Fibroblast of skin of left biceps (primary cell): ENCODE measurements at regions not wholly inside any gene's neighbourhood (a gene's known extent, or its start where the extent isn't known, plus 50 kb on each side); places are given as distances from the start of the nearest gene placed in this dataset.

Experiments
- DNase-seq, 2 experiments: peaks; one replicate each; pipeline ENCODE4 v3.0.0-alpha.2; 2013; ENCODE audit warnings: low read depth in 2 of 2

GRCh38 chr5:158301186-158301585 is 442.2 kb upstream of the CLINT1 start:
- no peak for DNase-seq

GRCh38 chr5:158300256-158300655 is 441.3 kb upstream of the CLINT1 start:
- no peak for DNase-seq

- no peak for DNase-seq
Measured at GRCh38 chr5:158297002-158297527, 438.1 kb upstream of the CLINT1 start.

GRCh38 chr5:158294701-158295100 is 435.8 kb upstream of the CLINT1 start:
- no peak for DNase-seq

DNA sequence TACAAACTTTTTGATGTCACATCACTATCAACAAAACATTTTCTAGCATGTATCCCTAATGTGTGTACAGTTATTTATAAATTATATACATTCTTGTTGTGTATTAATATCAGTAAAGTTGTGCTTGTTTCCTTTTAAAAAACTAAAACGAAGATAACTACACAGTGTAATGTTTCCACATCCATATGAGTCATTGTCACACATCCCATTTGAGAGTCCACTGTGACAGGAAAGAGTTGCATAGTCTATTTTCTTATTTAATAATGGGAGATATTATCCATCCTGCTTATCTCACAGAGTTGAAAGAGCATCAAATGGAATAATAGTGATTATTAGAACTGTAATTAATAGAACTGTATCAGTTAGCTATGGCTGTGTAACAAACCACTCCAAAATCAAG is 434.0 kb upstream of the CLINT1 start:
- DNase-seq, result no peak

DNA sequence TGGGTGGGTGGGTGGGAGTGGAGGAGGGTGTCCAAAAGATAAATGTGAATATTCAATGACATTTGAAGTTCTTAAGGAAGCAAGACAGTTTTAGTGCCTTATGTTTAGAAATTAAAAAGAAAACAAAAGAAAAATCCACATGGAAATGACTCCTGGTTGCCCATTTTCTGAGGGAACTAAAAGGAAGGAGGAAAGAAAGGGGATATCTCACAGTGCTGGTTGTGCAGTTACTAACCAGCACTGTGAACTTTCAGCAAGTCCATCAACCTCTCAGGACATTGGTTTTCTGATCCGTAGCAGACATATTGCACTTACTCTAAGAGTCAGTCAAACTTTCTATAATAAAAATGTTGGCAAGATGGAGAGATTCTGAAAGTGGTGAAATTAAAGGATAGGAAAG is 431.0 kb upstream of the CLINT1 start:
- no peak for DNase-seq

- DNase-seq, result no peak
Measured at GRCh38 chr5:158288272-158288657, 429.3 kb upstream of the CLINT1 start.

DNA sequence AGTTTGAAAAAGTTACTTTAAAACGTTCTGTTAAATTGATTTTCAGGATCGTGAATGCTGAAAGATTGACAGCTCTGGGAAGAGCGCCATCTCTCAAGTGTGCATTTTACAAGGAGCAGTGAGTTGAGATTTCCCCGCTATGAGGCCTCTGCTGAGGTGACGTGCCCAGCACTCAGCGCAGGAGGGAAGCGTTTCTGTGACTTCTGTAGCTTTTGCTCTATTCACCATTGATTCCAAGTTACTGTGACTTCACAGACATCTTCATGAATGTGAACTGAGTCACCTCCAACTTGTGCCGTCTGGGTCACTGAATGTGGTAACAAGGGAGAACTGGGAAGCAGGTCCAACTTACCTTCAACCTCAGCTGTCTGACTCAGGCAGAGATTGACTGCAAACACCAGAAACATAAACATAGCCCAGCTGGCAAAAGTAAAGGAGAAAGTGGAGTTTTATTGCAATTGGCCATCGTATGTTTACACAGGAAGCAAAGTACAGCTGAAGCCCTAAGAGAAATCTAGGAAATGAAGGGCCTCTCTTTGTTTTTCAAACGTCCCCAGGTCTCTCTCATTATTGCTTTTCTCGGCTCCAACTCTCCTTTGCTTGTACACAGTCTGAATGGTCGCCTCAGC is 428.8 kb upstream of the CLINT1 start:
- DNase-seq, result no peak

- DNase-seq, result no peak
Measured at GRCh38 chr5:158286827-158287226, 427.9 kb upstream of the CLINT1 start.

DNA sequence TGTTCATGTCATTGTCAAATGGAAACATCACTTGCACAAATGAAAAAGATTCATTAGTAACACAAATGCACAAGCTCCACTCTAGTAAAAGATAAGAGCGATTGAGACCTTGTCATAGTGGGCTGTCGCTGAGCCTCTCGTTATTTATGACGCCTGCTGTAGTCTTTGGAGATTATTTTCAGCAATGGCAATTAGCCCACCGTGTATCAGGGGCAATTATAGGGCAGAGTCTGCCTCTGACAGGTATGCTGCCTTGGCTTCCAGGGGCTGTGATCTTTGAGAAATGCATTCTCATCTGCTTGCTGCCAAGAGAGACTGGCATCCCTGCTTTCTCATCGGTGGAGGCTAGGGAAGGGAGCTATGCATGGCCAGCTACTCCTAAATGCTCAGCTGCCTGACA is 426.8 kb upstream of the CLINT1 start:
- no peak for DNase-seq

GRCh38 chr5:158284242-158284641 is 425.3 kb upstream of the CLINT1 start:
- no peak for DNase-seq

DNA sequence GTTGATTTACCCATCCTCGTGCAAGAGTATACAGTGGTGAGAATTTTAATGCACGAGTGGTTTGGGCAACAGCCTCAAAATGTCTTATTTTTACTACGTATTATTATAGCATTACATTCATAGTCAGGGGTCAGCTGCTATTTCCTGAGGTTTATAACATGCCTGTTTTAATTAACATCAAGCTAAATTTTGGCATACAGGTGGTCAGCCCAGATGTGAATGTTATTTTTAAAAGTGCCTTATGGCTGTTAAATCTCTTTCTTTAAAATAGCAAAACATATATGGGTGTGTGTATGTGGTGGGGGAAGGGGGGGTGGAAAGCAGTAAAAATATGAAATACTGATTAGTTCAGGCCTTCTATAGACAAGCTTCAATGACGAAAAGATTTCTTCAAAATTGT is 424.5 kb upstream of the CLINT1 start:
- DNase-seq, result no peak

DNA sequence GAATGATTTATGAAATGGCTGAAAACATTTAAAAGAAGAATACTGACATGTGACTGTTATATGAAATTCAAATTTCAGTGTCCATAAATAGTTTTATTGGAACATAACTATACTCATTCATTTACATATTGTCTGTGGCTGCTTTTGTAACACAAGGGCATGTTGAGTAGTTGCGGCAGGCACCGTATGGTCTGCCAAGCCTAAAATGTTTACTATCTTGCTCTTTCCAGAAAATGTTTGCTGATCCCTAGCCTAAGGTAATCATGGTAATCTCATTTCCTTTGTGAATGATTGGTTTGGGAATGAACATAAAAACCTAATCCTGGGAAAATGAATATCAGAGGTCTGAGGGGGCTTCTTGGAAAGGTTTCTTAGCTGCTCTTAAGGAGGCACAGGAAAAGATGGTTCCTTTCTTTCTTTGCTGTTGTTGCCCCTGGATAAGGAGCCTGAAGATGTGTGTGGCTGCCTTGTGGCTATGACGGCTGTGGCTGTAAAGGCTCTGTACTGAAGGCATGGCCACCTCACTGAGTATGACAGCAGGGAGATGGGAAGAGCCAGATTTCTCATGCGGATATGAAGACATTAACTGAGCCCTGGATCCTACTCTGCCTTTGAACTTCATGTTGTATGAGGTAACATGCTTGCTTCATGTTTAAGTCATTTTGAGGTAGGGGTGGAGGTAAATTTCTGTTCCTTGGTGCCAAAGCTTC is 419.4 kb upstream of the CLINT1 start:
- DNase-seq, result no peak

GRCh38 chr5:158277276-158277675 is 418.3 kb upstream of the CLINT1 start:
- DNase-seq, result no peak

DNA sequence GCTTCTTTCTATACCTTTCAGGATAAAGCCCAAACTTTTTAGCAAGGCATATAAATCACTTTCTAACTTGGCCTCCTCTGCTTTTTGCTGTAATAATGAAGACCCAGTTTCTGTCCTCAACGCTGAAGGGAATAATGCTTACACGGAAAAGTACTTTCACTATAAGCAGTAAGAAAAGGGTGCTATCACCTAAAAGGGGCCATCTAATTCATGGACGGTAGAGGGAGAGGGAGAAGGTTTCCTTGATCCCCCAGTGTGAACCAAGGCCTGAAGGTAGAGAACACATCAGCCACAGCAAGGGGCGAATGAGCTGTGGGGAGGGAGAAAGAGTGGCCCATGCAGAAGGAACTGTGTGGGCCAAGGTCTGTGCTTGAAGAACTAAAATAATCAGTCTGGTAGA is 417.7 kb upstream of the CLINT1 start:
- DNase-seq, result no peak

GRCh38 chr5:158275511-158275910 is 416.6 kb upstream of the CLINT1 start:
- no peak for DNase-seq

- no peak for DNase-seq
Measured at GRCh38 chr5:158273035-158273434, 414.1 kb upstream of the CLINT1 start.

- no peak for DNase-seq
Measured at GRCh38 chr5:158272409-158272808, 413.5 kb upstream of the CLINT1 start.

DNA sequence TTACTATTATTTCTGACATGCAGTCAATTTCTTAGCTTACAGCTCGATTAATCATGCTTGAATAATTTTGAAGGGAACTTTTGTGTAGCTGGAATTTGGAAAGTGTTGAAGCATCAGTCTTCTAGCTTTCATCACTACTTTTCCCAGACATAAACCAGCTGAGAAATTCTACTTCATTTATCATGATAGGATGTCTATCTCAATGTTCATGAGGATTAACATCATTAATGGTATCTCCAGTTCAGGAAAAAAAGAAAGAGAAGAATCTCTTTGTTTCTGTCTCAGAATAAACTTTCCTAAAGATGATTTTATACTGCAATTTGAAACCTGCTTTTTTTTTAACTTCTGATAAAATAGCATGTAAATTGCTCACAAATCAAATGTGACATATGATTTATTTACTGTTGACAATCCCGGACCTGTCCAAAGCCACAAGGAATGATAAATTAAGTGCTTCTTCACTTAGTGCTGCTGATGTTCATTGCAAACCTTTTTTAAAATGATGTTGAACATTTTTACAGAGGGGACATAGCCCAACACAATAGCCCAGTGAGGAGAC is 412.1 kb upstream of the CLINT1 start:
- peak; percentile 57 to 69 for DNase-seq

GRCh38 chr5:158268286-158268685 is 409.3 kb upstream of the CLINT1 start:
- no peak for DNase-seq

GRCh38 chr5:158267228-158267627 is 408.3 kb upstream of the CLINT1 start:
- no peak for DNase-seq

- DNase-seq, result no peak
Measured at GRCh38 chr5:158265931-158266700, 407.2 kb upstream of the CLINT1 start.
